CD4-positive, alpha-beta T cell treated with Interleukin-17A for 1 hour (primary cell): ENCODE measurements at regions not wholly inside any gene's neighbourhood (a gene's known extent, or its start where the extent isn't known, plus 50 kb on each side); places are given as distances from the start of the nearest gene placed in this dataset.

ENCODE experiments used
- DNase-seq: peaks from one replicate; pipeline ENCODE4 v3.0.0-alpha.2; 2020

- no peak for DNase-seq
These were observed 153.6 kb upstream of the PLEKHA5 start for GRCh38 chr12:18975933-18976332.

GRCh38 chr12:18979401-18980126 is 150.0 kb upstream of the PLEKHA5 start:
- no peak for DNase-seq

GRCh38 chr12:18981732-18982131 is 147.8 kb upstream of the PLEKHA5 start:
- DNase-seq: no peak

- DNase-seq: no peak
These were observed 147.1 kb upstream of the PLEKHA5 start for GRCh38 chr12:18982226-18982949.

- no peak for DNase-seq
These were observed 145.7 kb upstream of the PLEKHA5 start for GRCh38 chr12:18983854-18984253.

- DNase-seq: no peak
These were observed 138.7 kb upstream of the PLEKHA5 start for GRCh38 chr12:18990856-18991255.

GRCh38 chr12:18992336-18992735 is 137.2 kb upstream of the PLEKHA5 start:
- no peak for DNase-seq

- DNase-seq: no peak
These were observed 130.9 kb upstream of the PLEKHA5 start for GRCh38 chr12:18998343-18999261.

- no peak for DNase-seq
These were observed 128.7 kb upstream of the PLEKHA5 start for GRCh38 chr12:19000836-19001235.

- DNase-seq: no peak
These were observed 127.3 kb upstream of the PLEKHA5 start for GRCh38 chr12:19002216-19002615.

GRCh38 chr12:19003141-19003540 is 126.4 kb upstream of the PLEKHA5 start:
- DNase-seq: no peak

GRCh38 chr12:19003987-19004619 is 125.4 kb upstream of the PLEKHA5 start:
- no peak for DNase-seq

GRCh38 chr12:19005257-19005801 is 124.2 kb upstream of the PLEKHA5 start:
- DNase-seq: no peak

GRCh38 chr12:19006626-19007137 is 122.9 kb upstream of the PLEKHA5 start:
- DNase-seq: no peak

GRCh38 chr12:19008102-19008501 is 121.4 kb upstream of the PLEKHA5 start:
- DNase-seq: no peak

GRCh38 chr12:19010087-19010486 is 119.4 kb upstream of the PLEKHA5 start:
- DNase-seq: no peak

GRCh38 chr12:19010726-19011125 is 118.8 kb upstream of the PLEKHA5 start:
- no peak for DNase-seq

GRCh38 chr12:19012965-19013364 is 116.6 kb upstream of the PLEKHA5 start:
- no peak for DNase-seq

GRCh38 chr12:19014240-19014639 is 115.3 kb upstream of the PLEKHA5 start:
- no peak for DNase-seq

GRCh38 chr12:19015285-19015684 is 114.2 kb upstream of the PLEKHA5 start:
- DNase-seq: no peak

- DNase-seq: no peak
These were observed 111.1 kb upstream of the PLEKHA5 start for GRCh38 chr12:19018302-19018970.

GRCh38 chr12:19021240-19021639 is 108.3 kb upstream of the PLEKHA5 start:
- no peak for DNase-seq
